ENCODE measurements at regions not wholly inside any gene's neighbourhood (a gene's known extent, or its start where the extent isn't known, plus 50 kb on each side); places are given as distances from the start of the nearest gene placed in this dataset.

- intact Hi-C loops (cut with micrococcal nuclease) = no loop called here
- no peak for DNase-seq
- H3K27ac ChIP-seq (ENCODE audit: low read depth in 1 of 2, low read length in 2 of 2) = no peak overlapping the region
- TF ChIP-seq CTCF (IDR thresholded peaks at IDR 0.05) = no peak
- no peaks in the 10 kb centered on the region for H3K79me2 ChIP-seq (ENCODE audit: insufficient read depth, low read length)
- H3K9me3 ChIP-seq (replicated peaks in 1 of 2; ENCODE audit: control insufficient read depth in 1 of 2, insufficient read depth in 1 of 2, low read length in 2 of 2) = no peaks in the 10 kb centered on the region
- Mint-ChIP-seq H3K4me1 (no peaks in the 10 kb centered on the region), H3K27ac (no peak overlapping the region), H3K27me3 (ENCODE audit: low read depth in 3 of 3) (peaks cover 0 to 4% (median 0%) of the 10 kb centered on the region in 3 donors), H3K4me3 (no peak overlapping the region), H3K36me3 (no peaks in the 10 kb centered on the region), H3K9me3 (peaks cover 0 to 3% (median 0%) of the 10 kb centered on the region in 7 donors)
- H3K9ac ChIP-seq (ENCODE audit: insufficient read depth, low read length, poor library complexity, severe bottlenecking) = no peak overlapping the region
- H2AFZ ChIP-seq (ENCODE audit: insufficient read depth, low read depth, low read length, poor library complexity, severe bottlenecking) = no peak overlapping the region
- H3K4me2 ChIP-seq (replicated peaks; ENCODE audit: extremely low read depth, low read length, poor library complexity, severe bottlenecking) = no peak overlapping the region
- no CpG with 5 or more reads among the region's 2 CpGs for WGBS (ENCODE audit: insufficient coverage)
- H3K4me1 ChIP-seq (ENCODE audit: control insufficient read depth in 1 of 2, insufficient read depth in 2 of 2, low read length in 2 of 2) = no peaks in the 10 kb centered on the region
- H4K20me1 ChIP-seq (ENCODE audit: insufficient read depth, low read length) = no peaks in the 10 kb centered on the region
- H3K4me3 ChIP-seq (replicated peaks in 1 of 3; ENCODE audit: low read depth in 2 of 3, low read length in 3 of 3) = no peak overlapping the region
- H3K36me3 ChIP-seq (replicated peaks in 1 of 2; ENCODE audit: control insufficient read depth in 1 of 2, insufficient read depth in 2 of 2, low read length in 2 of 2) = no peaks in the 10 kb centered on the region
- H3K27me3 ChIP-seq (ENCODE audit: control insufficient read depth in 2 of 2, insufficient read depth in 2 of 2, low read length in 2 of 2) = no peaks in the 10 kb centered on the region
These were observed 308.1 kb downstream of the SLC7A11 start for GRCh38 chr4:137934046-137934445.

GRCh38 chr4:137927972-137928371 is 314.2 kb downstream of the SLC7A11 start:
- no peak for DNase-seq
- Histone ChIP-seq H4K20me1 (ENCODE audit: insufficient read depth, low read length) (no peaks in the 10 kb centered on the region), H3K36me3 (replicated peaks in 1 of 2; ENCODE audit: control insufficient read depth in 1 of 2, insufficient read depth in 2 of 2, low read length in 2 of 2) (no peaks in the 10 kb centered on the region), H3K4me1 (ENCODE audit: control insufficient read depth in 1 of 2, insufficient read depth in 2 of 2, low read length in 2 of 2) (no peaks in the 10 kb centered on the region), H3K4me3 (replicated peaks in 1 of 3; ENCODE audit: low read depth in 2 of 3, low read length in 3 of 3) (no peak overlapping the region), H3K4me2 (replicated peaks; ENCODE audit: extremely low read depth, low read length, poor library complexity, severe bottlenecking) (no peak overlapping the region), H2AFZ (ENCODE audit: insufficient read depth, low read depth, low read length, poor library complexity, severe bottlenecking) (no peak overlapping the region), H3K9ac (ENCODE audit: insufficient read depth, low read length, poor library complexity, severe bottlenecking) (no peak overlapping the region), H3K27ac (ENCODE audit: low read depth in 1 of 2, low read length in 2 of 2) (no peak overlapping the region), H3K27me3 (ENCODE audit: control insufficient read depth in 2 of 2, insufficient read depth in 2 of 2, low read length in 2 of 2) (no peaks in the 10 kb centered on the region), H3K79me2 (ENCODE audit: insufficient read depth, low read length) (no peaks in the 10 kb centered on the region), H3K9me3 (replicated peaks in 1 of 2; ENCODE audit: control insufficient read depth in 1 of 2, insufficient read depth in 1 of 2, low read length in 2 of 2) (no peaks in the 10 kb centered on the region)
- no peak overlapping the region for H3K4me3 Mint-ChIP-seq
- intact Hi-C loops (cut with micrococcal nuclease) = no loop called here
- peaks cover 0 to 4% (median 0%) of the 10 kb centered on the region in 3 donors for H3K27me3 Mint-ChIP-seq (ENCODE audit: low read depth in 3 of 3)
- peaks cover 0 to 2% (median 0%) of the 10 kb centered on the region in 7 donors for H3K9me3 Mint-ChIP-seq
- H3K4me1 Mint-ChIP-seq = no peaks in the 10 kb centered on the region
- 100% methylated on average over 1 of the region's 1 CpG for WGBS (ENCODE audit: insufficient coverage)
- H3K27ac Mint-ChIP-seq = no peak overlapping the region
- H3K36me3 Mint-ChIP-seq = no peaks in the 10 kb centered on the region
- no peak for TF ChIP-seq CTCF (IDR thresholded peaks at IDR 0.05)
